OCI-LY1 (cell line): ENCODE measurements at regions not wholly inside any gene's neighbourhood (a gene's known extent, or its start where the extent isn't known, plus 50 kb on each side); places are given as distances from the start of the nearest gene placed in this dataset.

ENCODE experiments used
- CTCF ChIP-seq: fragments of 200-600 bp; sonication (generic), shearing (Covaris generic); IDR thresholded peaks from 2 replicates; pipeline ENCODE4 v1.5.1; 2017; ENCODE audit warnings: mild to moderate bottlenecking, antibody characterized with exemption, low read length, moderate library complexity, mixed read lengths
- EZH2 ChIP-seq: fragments of 200-600 bp; sonication (generic), shearing (Covaris generic); IDR thresholded peaks from 2 replicates; pipeline ENCODE4 v1.8.0; 2017; ENCODE audit warnings: borderline replicate concordance, mixed run types, mild to moderate bottlenecking, antibody characterized with exemption, low read length, moderate library complexity, mixed read lengths

- TF ChIP-seq CTCF = no peak
- no peak for TF ChIP-seq EZH2
These were observed 297.5 kb downstream of the HHIPL2 start for GRCh38 chr1:222250376-222250775.
